ENCODE measurements at regions not wholly inside any gene's neighbourhood (a gene's known extent, or its start where the extent isn't known, plus 50 kb on each side); places are given as distances from the start of the nearest gene placed in this dataset.
"Not testable (repeated sequence)": the region's sequence is repeated elsewhere in the genome, so short reads cannot be mapped to it uniquely, and the experiment has no call there.

DNA sequence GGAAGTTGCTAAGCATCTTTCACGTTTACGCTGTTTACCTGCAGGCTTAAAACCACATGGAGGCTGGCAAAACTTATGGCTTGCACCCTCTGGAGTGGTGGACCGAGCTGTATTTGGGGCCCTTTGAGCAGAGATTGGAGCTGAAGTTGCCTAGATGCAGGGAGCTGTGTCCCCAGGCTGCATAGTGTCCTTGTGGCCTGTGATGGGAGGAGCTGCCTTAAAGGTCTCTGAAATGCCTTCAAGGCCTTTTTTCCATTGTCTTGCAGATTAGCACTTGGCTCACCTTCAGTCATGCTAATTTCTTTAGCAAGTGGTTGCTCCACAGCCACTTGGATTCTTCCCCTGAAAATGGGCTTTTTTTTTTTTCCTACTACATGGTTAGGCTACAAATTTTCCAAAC, 81.5 kb upstream of the CHD1 start:
- no peak for DNase-seq

DNA sequence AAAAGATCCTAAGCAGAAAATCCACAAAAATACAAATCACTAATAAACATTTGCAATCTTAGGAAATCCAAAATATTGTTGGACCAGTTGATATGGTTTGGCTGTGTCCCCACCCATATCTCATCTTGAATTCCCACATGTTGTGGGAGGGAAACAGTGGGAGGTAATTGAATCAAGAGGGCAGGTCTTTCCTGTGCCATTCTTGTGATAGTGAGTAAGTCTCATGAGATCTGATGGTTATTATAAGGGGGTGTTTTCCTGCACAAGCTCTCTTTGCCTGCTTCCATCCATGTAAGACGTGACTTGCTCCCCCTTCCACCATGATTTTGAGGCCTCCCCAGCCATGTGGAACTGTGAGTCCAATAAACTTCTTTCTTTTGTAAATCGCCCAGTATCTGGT, 79.2 kb upstream of the CHD1 start:
- DNase-seq = not testable (repeated sequence)

DNA sequence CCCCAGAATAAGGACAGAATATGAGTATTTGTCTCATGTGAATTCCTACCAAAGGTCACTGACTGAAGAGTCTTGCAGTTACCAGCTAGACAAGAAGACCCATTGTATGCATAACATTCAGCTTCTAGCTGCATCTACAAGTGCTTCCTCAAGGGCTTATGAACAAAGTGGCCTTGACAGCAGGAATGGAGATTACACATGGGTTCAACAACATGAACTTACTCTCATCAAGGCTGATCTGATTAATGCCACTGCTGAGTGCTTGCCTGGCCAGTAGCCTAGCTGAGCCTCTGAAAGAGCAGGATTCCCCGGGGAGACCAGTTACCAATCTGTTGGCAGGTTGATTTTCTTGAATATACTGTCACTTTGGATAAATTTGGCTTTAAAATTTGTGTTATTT, 76.7 kb upstream of the CHD1 start:
- DNase-seq = no peak

DNA sequence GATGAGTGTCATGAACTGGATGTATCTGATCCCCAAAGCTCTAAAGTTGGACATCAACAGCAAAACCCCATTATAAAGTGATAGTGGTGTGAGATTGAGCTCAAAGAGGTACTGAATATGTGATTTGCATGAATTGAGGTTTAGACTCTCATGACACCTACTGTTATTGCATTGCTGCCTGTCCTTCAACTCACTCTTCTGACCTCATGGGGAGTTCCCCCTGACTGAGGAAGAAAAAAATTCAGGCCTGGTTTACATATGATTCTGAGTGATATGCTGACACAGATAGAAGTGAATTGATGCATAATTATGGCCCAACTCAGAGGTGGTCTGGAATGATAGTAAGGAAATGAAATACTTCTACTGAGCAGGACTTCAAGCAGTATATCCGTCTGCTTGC, 76.2 kb upstream of the CHD1 start:
- DNase-seq = no peak

DNA sequence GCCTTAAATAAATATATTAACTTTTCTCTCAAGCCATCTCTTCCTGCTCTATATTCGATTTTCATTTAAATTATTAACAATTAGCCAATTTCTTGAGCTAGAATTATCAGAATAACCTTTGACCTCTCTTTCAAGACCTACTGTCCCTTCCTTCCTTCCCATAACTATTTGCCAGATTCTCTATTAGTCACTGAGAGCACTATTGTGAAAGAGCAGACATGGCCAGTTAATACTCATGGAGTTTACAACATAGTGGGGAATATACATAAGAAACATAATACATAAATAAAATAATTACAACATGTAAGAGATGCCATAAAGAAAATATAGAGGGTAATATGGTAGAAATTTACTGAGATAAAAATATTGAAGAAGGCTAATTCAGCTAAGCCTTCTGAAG, 72.1 kb upstream of the CHD1 start:
- no peak for DNase-seq

DNA sequence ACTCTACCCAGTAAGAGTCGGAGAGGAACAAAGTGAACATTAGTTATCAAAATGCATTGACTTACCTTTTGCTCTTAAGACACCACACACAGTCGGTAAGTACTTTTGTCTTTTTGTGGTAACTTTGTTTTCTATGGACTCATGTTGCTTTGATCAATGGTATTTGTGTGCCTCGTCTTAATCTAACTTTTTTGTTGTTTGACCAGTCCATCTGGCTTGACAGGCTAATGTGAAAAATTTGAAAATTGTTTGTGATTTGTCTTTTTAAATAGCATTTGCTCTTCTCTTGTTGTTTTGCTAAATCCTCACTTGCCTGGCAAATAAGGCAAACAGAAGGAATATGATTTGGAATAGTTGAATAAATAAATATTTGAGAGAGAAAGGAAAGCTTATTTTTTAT, 71.4 kb upstream of the CHD1 start:
- DNase-seq = no peak

DNA sequence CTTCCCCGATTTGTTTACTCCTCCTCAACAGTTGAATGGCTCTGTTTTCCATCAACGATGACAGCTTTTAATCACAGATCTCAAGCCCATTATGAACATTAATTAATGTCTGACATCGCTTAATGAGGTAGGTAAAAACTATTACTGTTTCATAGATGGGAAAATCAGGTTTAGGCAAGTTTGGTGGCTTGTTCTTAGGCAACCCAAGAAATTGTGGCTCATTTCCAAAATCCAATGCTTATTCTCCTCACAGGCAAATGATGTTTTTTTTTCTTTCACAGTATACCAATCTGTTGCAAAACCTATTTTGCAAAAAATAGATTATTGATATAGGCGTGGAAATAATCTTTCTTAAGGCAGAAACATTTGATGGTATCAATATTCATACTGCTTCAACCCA, 70.8 kb upstream of the CHD1 start:
- no peak for DNase-seq

DNA sequence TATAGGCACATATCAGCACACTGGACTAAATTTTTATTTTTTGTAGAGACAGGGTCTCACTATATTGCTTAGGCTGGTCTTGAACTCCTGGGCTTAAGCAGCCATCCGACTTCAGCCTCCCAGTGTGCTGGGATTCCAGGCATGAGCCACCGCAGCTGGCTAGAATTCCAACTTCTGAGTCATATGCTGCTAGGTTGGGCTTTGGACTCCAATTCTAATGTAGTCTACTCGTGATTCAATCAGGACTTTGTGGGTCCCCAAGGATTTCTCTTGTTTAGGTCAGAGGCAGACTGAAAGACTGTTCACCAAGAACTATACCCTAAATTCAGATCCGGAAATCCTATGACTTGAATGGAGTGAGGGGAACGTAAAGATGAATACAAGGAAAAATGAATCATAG, 68.2 kb upstream of the CHD1 start:
- DNase-seq = no peak

DNA sequence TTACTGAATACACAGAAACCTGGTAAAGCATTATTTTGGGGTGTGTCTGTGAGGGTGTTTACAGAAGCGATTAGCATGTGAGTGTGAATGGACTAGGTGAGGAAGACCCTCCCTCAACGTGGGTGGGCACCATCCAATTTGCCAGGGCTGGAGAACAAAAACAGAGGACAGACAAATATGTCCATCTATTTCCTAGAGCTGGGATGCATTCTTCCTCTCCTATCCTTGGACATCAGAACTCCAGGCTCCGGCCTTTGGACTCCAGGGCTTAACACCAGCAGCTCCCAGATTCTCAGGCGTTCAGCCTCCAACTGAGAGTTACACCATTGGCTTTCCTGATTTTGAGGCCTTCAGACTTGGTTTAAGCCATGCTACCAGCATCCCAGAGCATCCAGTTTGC, 65.8 kb upstream of the CHD1 start:
- no peak for DNase-seq

DNA sequence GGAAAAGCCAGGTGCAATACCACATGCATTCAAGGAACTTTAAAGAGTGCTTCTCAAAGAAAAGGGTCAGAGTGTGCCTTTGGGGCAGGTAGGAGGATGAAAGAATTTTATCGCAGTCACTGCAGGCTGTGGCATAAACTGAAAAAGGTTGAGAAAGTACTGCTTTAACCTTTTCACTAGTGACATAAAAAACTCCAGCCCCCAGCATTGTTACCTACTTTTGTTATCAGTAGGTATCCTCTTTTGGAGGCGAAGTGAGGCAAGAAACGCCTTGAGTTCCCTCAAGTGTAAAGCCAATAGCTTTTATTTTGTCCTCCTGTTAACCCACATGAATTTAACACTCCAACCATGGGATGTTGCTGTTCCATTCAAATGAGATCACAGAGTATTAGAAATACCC, 64.7 kb upstream of the CHD1 start:
- DNase-seq = no peak

DNA sequence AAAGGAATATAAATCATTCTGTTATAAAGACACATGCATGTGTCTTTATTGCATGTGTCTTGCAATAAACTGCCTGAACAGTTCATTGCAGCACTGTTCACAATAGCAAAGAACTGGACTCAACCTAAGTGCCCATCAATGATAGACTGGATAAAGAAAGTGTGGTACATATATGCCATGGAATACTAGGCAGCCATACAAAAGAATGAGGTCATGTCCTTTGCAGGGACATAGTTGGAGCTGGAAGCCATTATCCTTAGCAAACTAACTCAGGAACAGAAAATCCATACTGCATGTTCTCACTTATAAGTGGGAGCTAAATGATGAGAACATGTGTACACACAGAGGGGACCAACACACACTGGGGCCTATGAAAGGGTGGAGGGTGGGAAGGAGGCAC, 63.7 kb upstream of the CHD1 start:
- DNase-seq = no peak

DNA sequence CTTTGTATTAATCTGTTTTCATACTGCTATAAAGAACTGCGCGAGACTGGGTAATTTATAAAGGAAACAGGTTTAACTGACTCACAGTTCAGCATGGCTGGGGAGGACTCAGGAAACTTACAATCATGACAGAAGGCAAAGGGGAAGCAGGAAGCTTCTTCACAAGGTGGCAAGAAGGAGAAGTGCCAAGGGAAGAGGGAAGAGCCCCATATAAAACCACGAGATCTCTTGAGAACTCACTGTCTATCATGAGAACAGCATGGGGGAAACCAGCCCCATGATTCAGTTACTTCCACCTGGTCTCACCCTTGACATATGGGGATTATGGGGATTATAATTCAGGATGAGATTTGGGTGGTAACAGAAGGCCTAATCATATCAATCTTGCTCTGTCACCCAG, 60.9 kb upstream of the CHD1 start:
- no peak for DNase-seq

DNA sequence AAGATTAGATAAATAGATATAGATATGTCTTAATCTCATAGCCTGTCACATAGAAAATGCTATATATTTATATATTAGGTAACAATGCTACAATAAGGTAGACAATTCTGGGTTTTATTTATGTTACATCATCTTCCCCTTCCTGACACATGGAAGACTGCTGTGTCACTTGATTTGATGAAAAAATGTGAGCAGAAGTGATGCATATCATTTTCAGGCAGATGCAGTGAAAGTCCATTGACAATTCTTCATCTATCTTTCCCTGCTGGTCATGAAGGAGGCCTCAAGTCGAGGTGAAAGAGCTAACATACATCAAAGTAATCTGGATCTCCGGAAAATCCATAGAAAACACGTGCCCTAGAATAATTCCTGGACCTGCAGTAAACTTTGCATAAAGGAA, 57.8 kb upstream of the CHD1 start:
- DNase-seq = no peak

DNA sequence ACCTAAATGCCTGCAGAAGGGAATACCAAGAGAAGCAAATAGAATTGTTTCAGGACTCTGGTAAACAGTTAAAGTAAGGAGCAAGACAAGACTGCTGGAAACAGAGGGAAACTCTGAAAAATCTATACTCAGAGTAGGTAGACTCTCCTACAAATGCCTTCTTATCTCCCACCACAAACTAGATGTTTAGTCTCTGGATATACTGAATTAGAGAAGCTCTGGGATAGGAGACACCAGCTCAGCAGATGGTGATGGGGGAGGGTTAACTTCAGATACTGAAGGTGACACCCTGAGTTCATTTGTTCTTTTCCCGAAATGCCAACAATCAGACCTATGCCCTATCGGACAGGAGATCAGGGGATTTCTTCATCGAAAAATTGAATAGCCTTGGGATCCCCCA, 54.1 kb upstream of the CHD1 start:
- DNase-seq = no peak

Data from renal pelvis (tissue), 1 donor.